Skeletal muscle tissue (tissue), 3 donors: ENCODE measurements at regions not wholly inside any gene's neighbourhood (a gene's known extent, or its start where the extent isn't known, plus 50 kb on each side); places are given as distances from the start of the nearest gene placed in this dataset.

Experiments used
- H3K27ac ChIP-seq: one replicate; pipeline ENCODE4 v1.7.0; 2013; ENCODE audit warnings: mild to moderate bottlenecking, low read depth, low read length, inconsistent platforms
- H3K27me3 ChIP-seq, 3 donors: one replicate each; pipeline ENCODE4 v1.7.0; 2013; ENCODE audit warnings: low read length in 3 of 3; ENCODE audit not compliant: control insufficient read depth in 3 of 3, insufficient read depth in 3 of 3
- H3K36me3 ChIP-seq, 3 donors: one replicate each; pipeline ENCODE4 v1.7.0; 2013; ENCODE audit warnings: low read length in 3 of 3; ENCODE audit not compliant: control insufficient read depth in 3 of 3, insufficient read depth in 3 of 3
- H3K4me1 ChIP-seq, 3 donors: one replicate each; pipeline ENCODE4 v1.7.0; 2013; ENCODE audit warnings: low read length in 3 of 3, mild to moderate bottlenecking in 3 of 3; ENCODE audit not compliant: control insufficient read depth in 3 of 3, insufficient read depth in 3 of 3
- H3K4me3 ChIP-seq, 3 donors: one replicate each; pipeline ENCODE4 v1.7.0; 2013; ENCODE audit warnings: low read length in 3 of 3
- H3K9ac ChIP-seq, 3 donors: one replicate each; pipeline ENCODE4 v1.7.0; 2013; ENCODE audit warnings: low read length in 3 of 3, mild to moderate bottlenecking in 3 of 3, moderate library complexity in 2 of 3, low read depth in 1 of 3
- H3K9me3 ChIP-seq, 3 donors: one replicate each; pipeline ENCODE4 v1.7.0; 2013; ENCODE audit warnings: low read length in 3 of 3; ENCODE audit not compliant: control insufficient read depth in 3 of 3
- donor health status: Osteomylitis.

DNA sequence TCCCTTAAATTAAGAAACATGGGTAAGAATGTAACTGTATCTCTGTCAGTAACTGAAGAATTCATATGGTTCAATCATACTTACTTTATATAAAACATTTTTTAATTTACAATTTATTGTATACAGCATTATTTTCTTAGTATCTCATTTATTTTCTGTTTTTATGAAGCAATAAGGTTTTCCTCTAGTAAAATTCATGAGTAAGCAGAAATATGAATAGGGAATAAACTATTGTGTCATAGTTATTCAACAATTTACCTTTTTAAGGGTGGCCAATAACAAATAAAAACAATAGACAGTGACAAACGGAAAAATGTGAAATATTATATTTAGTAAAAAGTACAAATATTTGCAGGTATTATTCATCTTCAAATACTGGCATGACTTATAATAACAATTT lies 624.4 kb downstream of the TECRL start:
- no peaks in the 10 kb centered on the region for H3K36me3 ChIP-seq
- no peaks in the 10 kb centered on the region for H3K27me3 ChIP-seq
- H3K4me1 ChIP-seq: no peaks in the 10 kb centered on the region
- H3K4me3 ChIP-seq: no peak overlapping the region
- no peaks in the 10 kb centered on the region for H3K9me3 ChIP-seq
- no peak overlapping the region for H3K27ac ChIP-seq
- no peak overlapping the region for H3K9ac ChIP-seq

DNA sequence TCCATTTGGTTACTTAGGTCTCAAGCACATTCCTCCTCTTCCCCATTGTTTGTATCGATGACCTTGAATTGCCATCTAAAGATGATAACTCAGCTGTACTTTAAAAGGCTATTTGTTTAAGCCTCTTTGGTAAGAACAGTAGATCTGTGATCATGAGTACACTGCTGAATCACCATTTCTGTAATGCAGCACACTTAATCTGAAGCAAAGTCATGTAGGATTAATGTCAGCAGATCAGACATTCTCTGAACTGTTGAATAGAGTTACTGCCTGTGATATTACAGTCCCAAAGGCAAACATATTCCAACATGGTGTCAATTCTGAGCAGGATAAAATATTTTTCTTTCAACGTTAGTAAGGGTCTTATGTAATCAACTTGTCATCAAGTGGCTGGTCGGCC lies 631.6 kb downstream of the TECRL start:
- Histone ChIP-seq H3K4me1 (no peaks in the 10 kb centered on the region), H3K27ac (no peak overlapping the region)

DNA sequence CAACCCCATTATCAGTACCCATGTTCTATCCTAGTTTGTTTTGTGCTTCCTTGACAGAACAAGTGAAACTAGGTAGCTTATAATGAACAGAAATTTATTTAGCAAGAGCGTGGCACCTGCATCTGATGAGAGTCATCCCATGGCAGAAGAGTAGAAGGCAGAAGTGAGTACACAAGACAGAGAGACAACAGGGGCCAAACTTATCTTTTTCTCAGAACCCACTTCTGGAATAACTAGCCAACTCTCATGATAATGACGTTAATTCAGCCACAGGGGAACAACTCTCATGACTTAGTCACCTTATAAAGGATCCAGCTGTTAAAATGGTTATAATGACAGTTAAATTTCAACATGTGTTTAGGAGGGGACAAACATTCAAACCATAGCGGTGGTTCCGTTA lies 644.9 kb downstream of the TECRL start:
- no peaks in the 10 kb centered on the region for H3K4me1 ChIP-seq
- no peaks in the 10 kb centered on the region for H3K27me3 ChIP-seq
- H3K9me3 ChIP-seq: no peaks in the 10 kb centered on the region
- no peak overlapping the region for H3K27ac ChIP-seq
- H3K4me3 ChIP-seq: no peak overlapping the region
- H3K36me3 ChIP-seq: no peaks in the 10 kb centered on the region
- no peak overlapping the region for H3K9ac ChIP-seq

More for the DNA sequence above, 631.6 kb downstream of the TECRL start:
- Histone ChIP-seq H3K9me3 (no peaks in the 10 kb centered on the region), H3K9ac (no peak overlapping the region), H3K27me3 (no peaks in the 10 kb centered on the region), H3K4me3 (no peak overlapping the region), H3K36me3 (no peaks in the 10 kb centered on the region)

DNA sequence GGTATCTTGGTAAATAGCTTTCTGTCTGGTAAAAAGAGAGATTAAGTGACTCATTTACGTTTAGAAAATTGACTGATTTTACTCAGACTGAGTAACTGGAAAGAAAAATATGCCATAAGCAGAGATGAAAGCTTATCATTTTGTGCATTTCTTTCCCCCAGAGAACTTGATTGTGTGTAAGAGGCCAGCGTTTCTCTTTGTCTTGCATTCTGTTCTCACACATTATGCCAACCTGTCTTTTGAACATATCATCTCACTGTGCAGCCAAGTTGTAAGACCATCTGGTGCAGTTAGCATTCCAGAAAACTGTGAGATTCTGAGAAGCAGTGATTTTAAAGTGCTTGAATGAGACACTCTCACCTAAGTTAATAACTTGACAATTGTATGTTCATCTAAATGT lies 651.3 kb downstream of the TECRL start:
- Histone ChIP-seq H3K27me3 (no peaks in the 10 kb centered on the region), H3K9me3 (no peaks in the 10 kb centered on the region), H3K9ac (no peak overlapping the region), H3K4me3 (no peak overlapping the region), H3K36me3 (no peaks in the 10 kb centered on the region), H3K4me1 (no peaks in the 10 kb centered on the region), H3K27ac (no peak overlapping the region)

DNA sequence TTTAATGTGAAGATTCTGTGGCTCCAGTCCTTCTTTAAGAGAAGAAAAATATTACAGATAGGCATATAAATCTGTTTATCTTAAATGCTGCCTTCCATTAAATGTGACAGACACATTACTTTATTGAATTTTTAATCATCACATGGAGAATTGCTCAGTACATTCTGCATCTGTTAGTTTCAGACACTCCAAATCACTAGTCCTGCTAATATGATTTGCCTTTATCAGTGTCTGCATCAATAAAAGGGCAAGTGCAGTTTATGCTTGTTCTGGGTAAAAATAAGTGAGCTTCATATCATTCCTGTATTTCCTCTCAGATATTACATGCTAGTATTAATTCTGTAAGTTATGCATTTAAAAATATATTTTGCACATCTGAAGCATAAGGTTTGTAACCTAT lies 666.4 kb downstream of the TECRL start:
- no peaks in the 10 kb centered on the region for H3K9me3 ChIP-seq
- H3K9ac ChIP-seq: no peak overlapping the region
- H3K27ac ChIP-seq: no peak overlapping the region
- H3K4me3 ChIP-seq: no peak overlapping the region
- no peaks in the 10 kb centered on the region for H3K4me1 ChIP-seq
- no peaks in the 10 kb centered on the region for H3K27me3 ChIP-seq
- H3K36me3 ChIP-seq: no peaks in the 10 kb centered on the region

DNA sequence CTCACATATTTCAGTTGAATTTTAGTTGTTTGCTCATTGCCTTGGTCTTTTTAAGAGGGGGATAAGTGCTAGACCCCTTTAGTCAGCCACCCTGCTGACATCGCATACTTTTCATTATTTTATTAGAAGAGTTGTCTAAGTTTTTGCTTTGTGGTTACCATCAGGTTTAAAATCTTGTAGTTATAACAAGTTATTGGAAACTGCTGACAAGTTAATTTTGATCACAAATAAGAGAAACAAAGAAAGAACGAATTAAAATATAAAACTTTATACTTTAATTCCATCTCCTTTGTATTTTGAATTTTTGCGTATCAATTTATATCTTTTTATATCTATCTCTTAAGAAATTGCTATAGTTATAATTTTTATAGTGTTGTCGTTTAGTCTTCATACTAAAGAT lies 679.7 kb downstream of the TECRL start:
- Histone ChIP-seq H3K4me1 (no peaks in the 10 kb centered on the region), H3K27ac (no peak overlapping the region), H3K36me3 (no peaks in the 10 kb centered on the region), H3K9ac (no peak overlapping the region), H3K9me3 (no peaks in the 10 kb centered on the region), H3K27me3 (no peaks in the 10 kb centered on the region), H3K4me3 (no peak overlapping the region)

DNA sequence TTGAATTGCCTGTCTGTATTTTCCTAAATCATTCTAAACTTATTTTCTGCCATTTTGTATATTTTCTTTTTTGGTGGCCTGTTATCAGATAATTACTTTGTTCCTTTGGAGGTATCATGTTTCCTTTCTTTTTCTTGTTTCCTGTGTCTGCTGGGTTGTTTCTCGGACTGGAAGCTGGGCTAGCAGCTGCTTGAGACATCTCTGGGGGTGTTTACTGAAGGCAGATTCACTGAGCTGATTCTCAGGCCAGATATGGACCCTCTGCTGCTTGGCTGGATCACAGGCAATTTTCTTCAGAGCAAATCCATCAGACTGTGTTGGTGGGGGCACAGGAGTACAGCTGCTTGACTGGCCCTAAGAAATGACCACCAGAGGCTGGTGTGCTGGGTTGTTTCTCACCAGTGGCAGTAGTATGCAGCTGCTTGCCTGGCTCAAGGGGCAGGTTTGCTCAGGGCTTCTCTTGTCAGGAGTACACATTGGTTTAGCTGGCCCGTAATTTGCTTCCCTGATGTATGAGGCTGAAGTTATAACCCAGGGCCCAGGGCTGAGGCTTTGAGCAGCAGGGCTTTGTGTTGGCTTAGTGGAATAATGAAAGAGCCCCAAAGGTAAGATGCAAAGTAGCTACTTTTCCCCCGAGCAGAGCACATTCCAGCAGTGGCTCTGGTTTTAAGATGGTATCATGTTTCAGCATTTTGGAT lies 680.6 kb downstream of the TECRL start:
- Histone ChIP-seq H3K9ac (no peak overlapping the region), H3K27me3 (no peaks in the 10 kb centered on the region), H3K36me3 (no peaks in the 10 kb centered on the region), H3K9me3 (no peaks in the 10 kb centered on the region), H3K4me3 (no peak overlapping the region), H3K4me1 (no peaks in the 10 kb centered on the region), H3K27ac (no peak overlapping the region)

DNA sequence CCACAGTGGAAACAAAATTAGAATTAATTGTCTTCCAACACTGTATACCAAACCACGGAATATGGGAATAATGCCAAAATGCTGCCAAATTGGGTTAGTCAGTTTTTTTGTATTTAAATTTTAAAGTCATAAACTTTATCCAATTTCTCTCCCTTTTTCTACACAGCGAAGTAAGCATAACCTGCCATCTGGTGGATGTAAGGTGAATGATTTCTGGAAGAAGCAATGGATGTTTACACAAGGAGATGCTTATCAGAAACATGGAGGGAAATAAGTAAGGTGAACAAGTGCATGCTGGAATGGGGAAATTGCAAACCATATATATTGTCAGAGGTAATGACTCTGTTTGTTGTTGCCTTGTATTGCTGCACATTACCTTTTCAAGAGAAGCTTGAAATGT lies 691.9 kb downstream of the TECRL start:
- Histone ChIP-seq H3K4me3 (no peak overlapping the region), H3K27me3 (no peaks in the 10 kb centered on the region), H3K9ac (no peak overlapping the region), H3K9me3 (no peaks in the 10 kb centered on the region), H3K36me3 (no peaks in the 10 kb centered on the region), H3K27ac (no peak overlapping the region), H3K4me1 (no peaks in the 10 kb centered on the region)

DNA sequence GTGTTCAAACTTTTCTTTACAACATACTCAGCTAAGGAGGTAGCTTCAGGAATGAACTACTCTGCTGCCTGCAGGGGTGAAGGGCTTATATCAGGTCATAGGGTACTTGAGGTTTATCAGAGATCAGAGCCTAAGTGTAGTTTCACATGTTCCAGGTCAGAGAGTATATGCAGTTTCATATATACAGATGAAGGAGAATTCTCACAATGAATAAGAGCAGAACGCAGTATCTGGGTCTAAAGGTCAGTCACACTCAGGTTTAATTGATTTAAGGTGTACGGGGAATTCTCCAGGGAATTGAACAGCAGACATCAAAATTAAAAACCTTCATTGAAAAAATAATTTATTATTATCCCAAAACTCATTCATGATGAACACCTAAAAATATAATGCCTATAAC lies 700.6 kb downstream of the TECRL start:
- Histone ChIP-seq H3K9me3 (no peaks in the 10 kb centered on the region), H3K4me3 (no peak overlapping the region), H3K27me3 (no peaks in the 10 kb centered on the region), H3K4me1 (no peaks in the 10 kb centered on the region), H3K36me3 (no peaks in the 10 kb centered on the region), H3K27ac (no peak overlapping the region), H3K9ac (no peak overlapping the region)

DNA sequence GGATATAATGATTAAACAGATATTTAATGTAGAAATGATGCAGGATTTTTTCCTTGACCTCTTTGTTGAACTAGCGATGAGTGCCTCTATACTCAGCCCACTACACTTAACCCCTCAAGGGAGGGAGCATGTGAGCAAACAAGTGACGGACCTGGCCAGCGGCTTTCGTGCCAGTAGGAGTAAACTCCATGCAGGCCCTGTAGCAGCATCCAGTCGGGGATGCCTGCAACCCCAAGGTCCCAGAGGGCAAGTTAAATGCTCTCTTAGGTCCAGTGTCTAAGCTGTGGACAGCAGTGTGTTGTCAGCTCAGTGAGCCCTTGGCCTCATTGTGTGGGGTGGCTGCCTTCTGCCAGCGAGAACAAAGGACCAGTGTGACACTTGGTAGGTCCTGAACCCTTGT lies 708.7 kb downstream of the TECRL start:
- no peaks in the 10 kb centered on the region for H3K36me3 ChIP-seq

More for the DNA sequence above, 708.7 kb downstream of the TECRL start:
- Histone ChIP-seq H3K9ac (no peak overlapping the region), H3K4me3 (no peak overlapping the region), H3K27me3 (no peaks in the 10 kb centered on the region), H3K4me1 (no peaks in the 10 kb centered on the region), H3K9me3 (peaks cover 0 to 2% (median 2%) of the 10 kb centered on the region in 3 donors), H3K27ac (no peak overlapping the region)
